GM18907 (cell line): ENCODE measurements at regions not wholly inside any gene's neighbourhood (a gene's known extent, or its start where the extent isn't known, plus 50 kb on each side); places are given as distances from the start of the nearest gene placed in this dataset.

Source experiments
- ATAC-seq: cut with Tn5 transposase; IDR thresholded peaks from one replicate; pipeline ENCODE4 v1.9.1; 2021; ENCODE audit warnings: mild to moderate bottlenecking, moderate library complexity; ENCODE audit not compliant: unreplicated experiment

DNA sequence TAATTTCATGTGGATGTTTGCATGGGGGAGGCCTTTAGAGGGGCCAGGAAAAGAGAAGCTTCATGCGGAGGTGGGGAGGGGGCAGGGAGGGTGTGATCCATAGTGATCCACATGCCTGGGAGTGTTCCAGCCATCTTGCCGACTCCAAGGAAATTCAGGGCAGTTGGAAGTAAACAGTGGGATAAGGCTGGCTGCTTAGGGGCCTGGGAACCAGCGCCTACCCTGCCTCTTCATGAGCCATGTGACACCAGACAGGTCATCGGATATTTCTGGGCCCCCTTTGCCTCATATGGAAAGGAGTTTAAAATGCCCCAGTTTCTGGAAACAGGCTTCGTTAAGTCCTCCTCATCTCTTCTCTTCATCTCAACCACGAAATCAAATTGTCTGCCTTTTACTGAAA is 983.2 kb downstream of the BCL11B start:
- no peak for ATAC-seq

DNA sequence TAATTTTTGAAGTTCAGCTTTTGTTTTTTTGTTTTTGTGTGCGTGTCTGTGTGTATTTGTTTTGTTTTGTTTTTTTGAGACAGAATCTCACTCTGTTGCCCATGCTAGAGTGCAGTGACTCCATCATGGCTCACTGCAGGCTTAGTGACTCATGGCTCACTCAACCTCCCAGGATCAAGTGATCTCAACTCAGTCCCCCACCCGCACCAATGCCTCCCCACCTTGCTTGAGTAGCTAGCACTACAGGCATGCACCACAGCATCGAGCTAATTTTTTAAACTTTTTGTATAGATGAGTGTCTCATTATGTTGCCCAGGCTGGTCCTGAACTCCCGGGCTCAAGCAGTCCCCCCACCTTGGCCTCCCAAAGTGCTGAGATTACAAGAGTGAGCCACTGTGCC is 981.4 kb downstream of the BCL11B start:
- ATAC-seq: no peak

DNA sequence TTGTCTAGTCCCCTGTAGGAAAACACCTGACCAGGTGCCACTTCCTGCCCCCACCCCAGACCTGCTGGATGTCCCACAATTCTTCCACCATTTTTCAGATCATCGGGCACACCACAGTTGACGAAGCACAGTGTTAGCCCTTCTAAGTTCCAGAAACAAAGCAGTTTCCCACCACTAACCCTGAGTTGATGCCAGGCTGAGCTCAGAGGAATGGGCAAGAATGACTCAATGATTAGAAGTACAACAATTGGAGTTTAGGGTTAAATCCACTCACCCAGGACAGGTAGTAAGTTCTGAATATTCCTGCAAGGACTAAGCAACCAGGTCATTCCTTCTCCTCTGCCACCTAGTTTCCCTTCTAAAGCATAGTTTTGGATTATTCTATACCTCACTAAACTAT is 979.8 kb downstream of the BCL11B start:
- ATAC-seq: no peak

DNA sequence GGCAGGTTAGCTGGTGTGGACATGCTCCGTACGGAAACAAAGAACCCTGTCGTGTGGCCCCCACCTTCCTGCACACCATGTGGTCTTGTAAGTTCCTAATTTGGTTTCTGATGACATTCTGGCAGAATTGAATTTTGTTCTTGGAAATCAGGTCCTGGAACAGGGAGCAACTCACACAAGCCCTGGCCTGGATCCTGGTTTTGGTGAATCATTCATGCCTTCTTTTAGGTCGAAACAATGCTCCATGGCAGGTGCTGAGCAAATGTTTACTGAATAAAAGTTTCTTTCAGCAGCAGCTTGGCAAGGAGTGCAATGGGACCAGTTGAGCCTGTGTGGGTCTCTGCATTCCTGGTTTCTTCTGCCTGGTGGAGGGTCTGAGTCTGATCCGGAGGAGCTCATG is 978.4 kb downstream of the BCL11B start:
- no peak for ATAC-seq

DNA sequence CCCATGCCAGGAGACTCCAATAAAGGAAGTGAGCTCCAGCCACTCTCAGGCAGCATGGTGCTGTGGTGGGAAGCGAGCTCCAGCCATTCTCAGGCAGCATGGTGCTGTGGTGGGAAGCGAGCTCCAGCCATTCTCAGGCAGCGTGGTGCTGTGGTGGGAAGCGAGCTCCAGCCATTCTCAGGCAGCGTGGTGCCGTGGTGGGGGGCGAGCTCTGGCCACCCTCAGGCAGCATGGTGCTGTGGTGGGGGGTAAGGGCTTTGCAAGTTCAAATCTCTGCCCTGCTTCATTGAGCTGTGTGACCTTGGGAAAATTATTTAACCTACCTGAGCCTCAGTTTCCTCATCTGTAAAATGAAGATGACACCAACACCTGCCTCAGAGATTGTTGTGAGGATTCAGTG is 975.1 kb downstream of the BCL11B start:
- ATAC-seq: no peak

DNA sequence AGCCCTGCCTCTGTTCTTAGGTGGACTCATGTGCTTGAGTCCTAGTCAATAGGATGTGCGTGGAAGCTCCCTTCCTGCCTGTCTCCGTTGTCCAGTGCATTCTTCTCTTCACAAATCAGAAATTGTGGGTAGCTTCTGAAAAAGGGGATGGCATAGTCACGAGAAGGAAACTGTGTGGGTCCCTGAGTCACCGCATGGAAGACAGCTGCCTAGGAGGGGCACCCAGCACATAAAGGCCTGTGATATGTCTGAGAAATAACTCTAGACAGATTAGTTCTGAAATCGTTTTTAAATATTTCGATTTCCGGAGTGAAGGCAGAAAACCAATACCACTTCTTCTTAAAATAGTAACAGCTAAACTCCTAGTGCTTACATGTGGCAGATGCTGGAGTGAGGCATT is 974.4 kb downstream of the BCL11B start:
- ATAC-seq: no peak

DNA sequence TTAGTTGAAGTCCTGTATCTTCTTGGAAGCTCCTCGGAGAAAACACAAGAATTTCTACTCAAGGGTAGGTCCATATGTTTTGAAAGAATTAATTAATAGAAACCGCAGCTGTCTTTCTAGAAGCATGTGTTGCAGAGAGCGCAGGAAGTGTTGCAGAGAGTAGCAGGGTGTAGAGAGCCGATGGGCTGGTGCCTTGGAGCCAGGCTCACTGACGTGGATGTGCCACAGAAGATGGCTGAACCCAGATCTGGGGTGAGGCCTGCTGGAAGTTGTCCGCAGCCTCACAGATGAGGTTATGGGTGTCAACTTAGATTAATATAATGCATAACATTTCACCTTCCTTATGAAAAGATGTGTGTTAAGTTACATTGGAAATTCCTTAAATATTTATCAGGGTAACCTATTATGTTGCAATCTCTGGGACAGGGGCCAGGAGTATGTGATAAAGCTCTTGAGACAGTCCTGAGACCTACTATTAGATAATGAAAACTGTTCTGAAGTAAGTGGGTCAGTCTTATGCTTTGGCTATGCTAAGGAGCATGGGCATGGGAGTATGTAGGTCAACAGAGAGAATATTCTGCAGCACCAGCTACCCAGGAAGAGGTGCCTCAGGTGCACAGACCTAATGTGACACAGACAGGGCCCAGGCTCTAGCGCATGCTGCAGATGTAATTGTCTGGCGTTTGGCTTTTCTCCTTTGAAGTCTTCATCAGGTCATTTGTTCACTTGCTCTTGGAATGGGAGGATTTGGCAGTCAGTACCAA is 973.3 kb downstream of the BCL11B start:
- ATAC-seq: no peak

DNA sequence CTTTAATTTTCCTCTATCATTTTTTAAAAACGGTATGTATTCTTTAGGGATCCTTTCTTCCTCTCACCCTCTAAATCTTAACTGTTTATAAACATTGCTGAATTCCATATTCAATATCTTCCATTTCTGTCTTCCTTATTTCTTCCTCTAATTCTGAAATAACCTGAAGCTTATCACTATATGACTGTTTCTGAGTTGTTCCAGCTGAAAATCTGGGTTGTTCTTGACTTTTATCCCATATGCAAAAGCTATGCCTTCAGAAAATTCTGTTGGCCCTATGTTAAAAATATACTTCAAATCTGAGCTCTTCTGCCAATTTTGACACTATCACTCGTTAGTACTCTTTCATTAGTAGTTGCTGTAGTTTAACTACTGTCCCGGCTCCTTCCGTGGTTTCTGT is 970.3 kb downstream of the BCL11B start:
- ATAC-seq: no peak

DNA sequence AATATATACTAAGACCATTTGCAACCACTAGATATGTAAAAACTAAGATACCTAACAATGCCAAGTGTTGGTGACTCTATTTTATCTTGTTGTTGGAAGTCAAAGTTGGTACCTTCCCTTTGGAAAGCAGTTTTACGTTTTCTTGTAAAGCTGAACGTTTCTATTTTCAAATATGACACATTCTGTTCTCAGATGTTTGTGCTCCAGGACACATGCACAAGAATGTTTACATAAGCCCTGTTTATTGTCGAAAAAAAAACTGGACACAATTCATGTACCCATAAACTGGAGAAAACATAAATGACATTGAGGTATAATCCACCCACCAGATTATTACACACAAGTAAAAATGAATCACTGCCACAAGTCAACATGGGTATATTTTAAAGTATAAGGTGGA is 967.4 kb downstream of the BCL11B start:
- no peak for ATAC-seq

DNA sequence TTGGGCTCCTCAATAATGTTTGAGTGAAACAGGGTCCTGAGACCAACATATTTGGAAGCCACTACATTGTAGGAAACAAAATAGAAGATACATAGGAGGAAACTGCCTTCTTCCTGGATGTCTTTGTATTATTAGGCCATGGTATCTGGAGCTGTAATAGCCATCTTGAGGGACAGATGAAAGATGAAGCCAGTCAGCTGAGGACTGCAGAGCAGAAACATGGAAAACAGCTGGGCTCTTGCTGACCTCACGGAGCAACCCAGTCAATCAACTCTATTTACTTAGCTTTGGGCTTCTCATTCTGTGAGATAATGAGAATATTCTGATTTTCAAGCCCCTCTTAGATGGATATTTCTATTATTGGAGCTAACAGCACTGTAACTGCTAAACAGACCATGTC is 962.4 kb downstream of the BCL11B start:
- ATAC-seq: no peak

DNA sequence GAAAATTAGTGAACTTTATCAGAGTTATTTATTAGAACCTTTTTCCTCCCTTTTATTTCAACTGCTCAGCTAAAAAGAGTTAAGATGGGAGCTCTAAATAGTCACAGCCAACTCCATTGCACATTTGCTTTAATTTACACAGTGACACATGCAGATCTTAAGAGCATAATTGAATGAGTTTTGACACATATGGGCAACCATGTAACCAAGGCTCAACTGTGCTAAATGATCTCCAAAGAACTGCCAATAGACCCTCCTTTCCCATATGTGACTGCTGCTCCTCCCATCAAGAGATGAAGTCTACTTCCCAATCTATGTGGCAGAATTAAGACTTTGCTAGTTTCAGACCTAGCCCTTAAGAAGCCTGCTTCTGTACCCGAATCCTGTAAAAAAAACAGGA is 960.0 kb downstream of the BCL11B start:
- ATAC-seq: no peak

DNA sequence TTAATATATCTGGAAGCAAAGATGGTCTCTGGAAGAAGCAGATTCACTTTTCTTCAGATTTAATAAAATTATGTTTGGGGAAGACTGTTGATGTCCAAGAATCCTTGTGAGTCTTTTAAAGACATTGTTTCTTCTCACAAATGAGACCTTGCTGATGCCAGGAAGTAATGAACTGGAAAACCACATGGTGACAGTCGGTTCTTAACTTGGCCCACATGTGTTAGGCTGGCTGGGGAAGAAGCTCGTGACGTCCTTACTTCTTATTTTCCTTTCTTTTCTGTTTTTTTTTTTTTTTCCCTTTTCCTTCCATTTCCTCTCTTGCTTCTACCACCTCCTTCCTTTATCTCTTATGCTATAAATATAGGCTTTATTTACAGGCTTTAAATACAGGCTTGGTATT is 950.2 kb downstream of the BCL11B start:
- no peak for ATAC-seq

DNA sequence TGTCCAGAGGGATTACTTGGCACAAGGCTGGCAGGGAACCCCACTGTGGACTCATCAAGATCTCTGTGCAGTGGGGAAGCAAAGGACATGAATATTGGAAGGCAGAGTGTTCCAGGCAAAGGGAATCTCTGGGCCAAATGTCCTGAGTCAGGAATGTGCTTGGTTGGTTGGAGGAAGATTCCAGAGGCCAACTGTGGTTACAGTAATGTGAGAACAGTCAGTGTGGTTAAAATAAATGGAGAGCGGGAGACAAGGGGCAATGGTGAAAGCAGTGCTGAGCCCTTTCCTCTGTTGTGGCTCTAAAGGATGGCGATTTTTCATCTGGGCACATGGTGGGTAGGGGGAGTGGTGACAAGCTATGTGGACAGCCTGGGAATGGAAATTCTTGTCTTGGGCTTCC is 948.2 kb downstream of the BCL11B start:
- ATAC-seq: no peak

DNA sequence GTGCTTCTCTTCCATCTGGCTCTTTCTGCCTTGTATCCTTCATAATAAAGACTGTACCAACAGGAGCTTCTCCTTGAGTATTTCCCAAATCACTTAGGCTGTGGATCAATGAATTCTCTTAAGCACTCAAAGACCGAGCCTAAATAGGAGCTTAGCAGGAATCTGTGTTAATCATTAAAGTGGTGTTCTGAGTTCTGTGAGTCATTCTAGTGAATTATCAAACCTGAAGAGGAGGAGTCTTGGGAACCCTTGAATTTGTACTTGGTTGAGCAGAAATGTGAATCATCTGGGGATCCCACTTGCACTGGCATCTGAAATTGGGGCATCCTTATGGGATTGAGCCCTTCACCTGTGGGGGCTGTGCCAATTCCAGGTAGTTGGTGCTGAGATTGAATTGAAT is 946.2 kb downstream of the BCL11B start:
- ATAC-seq: no peak

DNA sequence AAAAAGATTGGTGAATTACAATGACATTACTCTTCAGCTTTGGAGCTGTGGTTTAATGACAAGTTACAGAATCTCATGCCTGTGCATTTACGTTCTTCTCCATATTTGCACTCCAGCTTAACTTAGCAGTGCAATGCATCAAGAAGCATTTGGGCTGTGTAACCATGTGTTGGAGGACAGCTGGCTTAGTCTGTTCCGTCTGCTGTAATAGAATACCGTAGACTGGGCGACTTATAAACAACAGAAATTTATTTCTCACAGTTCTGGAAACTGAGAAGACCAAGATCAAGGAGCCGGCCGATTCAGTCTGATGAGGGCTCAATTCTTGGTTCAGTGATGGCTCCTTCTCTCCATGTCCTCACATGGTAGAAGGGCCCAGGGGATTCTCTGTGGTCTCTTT is 943.5 kb downstream of the BCL11B start:
- ATAC-seq: no peak

DNA sequence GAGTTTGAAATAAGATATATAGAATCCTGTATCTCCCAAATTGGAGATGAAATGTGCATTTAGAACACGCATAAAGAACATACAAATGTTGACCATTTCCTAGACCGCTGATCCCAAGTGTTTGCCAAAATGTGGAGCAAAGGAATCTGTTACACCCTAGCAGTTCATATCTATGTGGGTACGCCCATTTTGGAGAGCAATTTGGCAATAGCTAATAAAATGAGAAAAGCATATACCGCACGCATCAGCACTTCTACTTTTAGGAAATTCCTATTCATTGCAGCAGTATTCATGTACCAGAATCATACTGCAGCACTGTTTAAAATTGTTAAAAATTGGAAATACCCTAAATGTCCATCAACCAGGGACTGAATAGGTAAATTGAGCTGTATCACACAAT is 937.8 kb downstream of the BCL11B start:
- ATAC-seq: no peak

DNA sequence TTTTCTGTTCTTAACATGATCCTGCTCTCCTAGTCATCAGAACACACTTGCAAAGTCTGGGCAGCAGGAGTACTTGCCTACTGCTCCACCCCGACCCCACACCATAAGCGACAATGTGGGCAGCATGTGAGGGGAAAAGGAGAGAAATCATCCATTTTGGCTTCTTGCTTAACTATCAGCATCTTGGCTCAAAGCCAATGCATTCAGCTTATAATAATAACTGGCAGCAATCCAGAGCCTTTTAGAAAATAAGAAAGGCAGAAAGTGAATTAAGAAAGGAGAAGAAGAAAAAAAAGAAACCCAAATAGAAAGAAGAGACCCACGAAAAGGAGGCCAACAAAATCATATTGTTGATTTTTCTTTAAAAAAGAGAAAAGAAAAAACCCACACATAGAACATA is 930.8 kb downstream of the BCL11B start:
- no peak for ATAC-seq

DNA sequence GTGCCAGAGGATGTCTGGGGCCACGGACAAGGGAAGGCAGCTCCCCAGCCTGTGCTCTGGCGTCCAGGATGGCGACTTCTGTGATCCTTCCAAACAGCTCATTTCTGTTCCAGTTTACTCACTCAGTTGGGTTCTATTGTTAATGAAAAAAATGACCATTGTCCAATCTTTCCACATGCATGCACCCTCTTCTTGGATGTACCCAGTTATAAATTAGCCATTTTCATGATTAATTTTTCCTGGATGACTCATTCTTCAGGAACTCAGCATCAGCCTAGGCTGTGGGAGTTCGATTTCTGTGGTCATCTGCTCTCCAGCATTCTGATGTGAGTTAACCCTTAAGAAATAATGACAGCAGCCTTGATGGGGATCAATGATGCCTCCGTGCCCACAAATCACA is 926.8 kb downstream of the BCL11B start:
- no peak for ATAC-seq

DNA sequence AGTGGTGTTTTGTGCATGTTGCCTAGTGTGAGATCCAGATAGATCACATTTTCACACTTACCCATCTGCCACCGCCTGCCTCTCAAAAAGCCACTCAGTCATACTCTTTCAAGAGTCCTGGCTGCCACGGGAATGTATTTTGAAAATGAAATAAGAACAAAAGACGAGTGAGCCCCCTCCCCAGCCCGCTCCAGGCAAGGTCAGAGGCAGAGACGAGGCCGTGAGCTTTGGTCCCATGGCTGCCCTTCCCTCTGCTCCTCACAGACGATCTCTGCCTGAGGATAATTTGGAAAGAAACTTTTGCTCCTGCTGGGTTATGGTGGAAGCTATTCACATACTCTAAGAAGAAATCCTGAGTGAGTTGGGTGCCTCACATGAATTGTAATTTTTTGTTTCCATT is 924.3 kb downstream of the BCL11B start:
- ATAC-seq: no peak

DNA sequence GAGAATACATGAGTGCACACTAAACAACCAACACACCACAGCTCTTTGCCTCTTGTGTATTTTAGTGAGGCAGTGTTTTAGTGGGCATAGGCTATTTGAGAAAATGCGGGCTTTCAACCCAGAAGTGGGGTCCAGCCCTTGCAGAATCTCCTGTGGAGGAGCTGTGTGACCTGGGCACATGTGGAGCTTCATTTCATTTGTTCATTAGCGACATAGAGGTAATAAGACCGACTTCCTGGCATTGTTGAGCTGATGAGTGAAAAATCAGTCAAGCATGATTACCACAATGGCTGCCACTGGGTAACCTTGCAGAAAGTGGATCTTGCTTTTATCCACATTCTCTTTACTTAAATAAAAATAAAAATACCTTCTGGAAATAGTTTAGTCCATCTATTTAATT is 923.5 kb downstream of the BCL11B start:
- no peak for ATAC-seq

DNA sequence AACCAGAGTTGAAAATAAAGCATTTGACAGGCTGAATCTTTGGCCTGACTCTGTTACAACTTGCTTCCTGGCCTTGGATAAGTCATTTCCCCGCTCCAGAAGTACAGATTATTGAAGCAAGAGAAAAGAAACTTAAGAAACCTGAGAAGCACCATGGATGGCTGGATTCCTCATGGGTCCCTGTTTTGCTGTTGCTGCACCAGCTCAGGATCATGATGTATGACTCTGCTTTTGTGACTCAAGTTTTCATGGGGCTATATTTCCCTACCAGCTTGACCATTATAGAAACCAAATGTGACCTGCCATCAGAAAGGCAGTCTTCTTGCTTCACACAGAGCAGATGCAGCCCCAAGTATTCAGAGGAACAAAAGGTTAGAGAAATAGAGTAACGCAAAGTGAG is 921.8 kb downstream of the BCL11B start:
- ATAC-seq: no peak

DNA sequence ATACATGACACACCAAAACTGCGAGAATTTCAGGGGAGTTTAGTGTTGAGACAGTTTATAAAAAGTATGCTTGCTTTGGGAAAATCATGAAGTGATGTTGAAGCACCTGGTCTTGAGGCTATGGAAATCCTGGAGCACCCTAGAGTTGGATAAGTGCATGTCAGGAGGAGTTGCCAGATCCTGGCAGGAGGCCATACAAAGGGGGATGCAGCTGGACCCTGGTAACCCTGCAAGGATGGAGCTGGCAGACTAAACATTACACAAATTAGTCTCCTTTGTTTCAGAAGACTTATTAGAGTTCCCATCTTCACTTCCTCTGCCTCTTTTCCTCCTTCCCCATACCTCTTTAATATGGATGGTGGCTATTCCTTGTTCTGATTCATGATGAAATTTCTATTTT is 907.0 kb downstream of the BCL11B start:
- no peak for ATAC-seq

DNA sequence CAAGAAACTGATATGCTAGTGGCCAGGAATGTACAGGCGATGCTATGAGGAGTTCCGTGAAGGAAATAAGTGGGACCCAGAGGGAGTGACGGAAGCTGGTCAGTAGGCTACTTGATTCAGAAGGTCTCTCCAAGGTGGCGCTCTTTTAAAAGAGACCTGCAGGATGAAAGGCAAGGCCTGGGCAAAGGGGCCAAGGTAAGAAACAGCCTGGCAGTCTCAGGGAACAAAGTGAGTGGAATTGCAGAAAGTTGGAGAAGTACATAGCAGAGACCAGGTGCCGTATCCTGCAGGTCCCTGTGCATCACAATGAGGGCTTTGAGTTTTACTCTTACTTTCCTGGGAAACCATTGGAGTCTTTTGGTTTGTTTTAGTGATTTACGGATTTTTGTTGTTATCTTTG is 905.6 kb downstream of the BCL11B start:
- no peak for ATAC-seq
